GM12878 (cell line): ENCODE measurements at regions not wholly inside any gene's neighbourhood (a gene's known extent, or its start where the extent isn't known, plus 50 kb on each side); places are given as distances from the start of the nearest gene placed in this dataset.

Source experiments
- MTA3 ChIP-seq: IDR thresholded peaks from 2 replicates; pipeline ENCODE4 v1.6.1; 2012; ENCODE audit warnings: low read length, inconsistent platforms, borderline replicate concordance
- TF ChIP-seq, protein P1 (sequence below), 3 experiments: IDR thresholded peaks in 2 of 3; conservative IDR thresholded peaks in 1 of 3; 2 replicates each; pipeline ENCODE4 v1.5.1; 2011; ENCODE audit warnings: low read depth in 3 of 3, low read length in 3 of 3, mild to moderate bottlenecking in 3 of 3, control low read depth in 2 of 3, moderate library complexity in 2 of 3, inconsistent platforms in 1 of 3, mixed read lengths in 1 of 3; ENCODE audit not compliant: control insufficient read depth in 2 of 3, insufficient read depth in 1 of 3; ENCODE audit errors: extremely low read depth in 1 of 3

DNA sequence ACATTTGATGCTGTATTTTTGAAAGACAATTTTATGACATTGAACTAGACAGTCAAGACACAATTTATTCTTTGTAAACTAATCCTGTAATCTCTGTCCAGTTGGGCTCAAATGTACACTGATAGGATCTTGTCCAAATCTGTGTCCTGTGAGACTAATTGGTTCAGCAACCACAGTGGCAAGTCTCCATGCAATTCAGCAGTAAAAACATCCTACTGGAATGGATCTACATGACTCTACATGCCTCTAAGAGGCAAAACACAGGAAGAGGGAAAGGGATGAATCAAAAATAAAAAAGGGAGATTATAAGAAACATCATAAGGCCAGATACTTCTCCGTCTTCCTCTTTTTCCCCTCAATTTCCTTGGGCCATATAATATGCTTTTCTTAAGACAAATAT lies 1164.2 kb downstream of the NLGN4Y start:
- TF ChIP-seq, protein P1, sequence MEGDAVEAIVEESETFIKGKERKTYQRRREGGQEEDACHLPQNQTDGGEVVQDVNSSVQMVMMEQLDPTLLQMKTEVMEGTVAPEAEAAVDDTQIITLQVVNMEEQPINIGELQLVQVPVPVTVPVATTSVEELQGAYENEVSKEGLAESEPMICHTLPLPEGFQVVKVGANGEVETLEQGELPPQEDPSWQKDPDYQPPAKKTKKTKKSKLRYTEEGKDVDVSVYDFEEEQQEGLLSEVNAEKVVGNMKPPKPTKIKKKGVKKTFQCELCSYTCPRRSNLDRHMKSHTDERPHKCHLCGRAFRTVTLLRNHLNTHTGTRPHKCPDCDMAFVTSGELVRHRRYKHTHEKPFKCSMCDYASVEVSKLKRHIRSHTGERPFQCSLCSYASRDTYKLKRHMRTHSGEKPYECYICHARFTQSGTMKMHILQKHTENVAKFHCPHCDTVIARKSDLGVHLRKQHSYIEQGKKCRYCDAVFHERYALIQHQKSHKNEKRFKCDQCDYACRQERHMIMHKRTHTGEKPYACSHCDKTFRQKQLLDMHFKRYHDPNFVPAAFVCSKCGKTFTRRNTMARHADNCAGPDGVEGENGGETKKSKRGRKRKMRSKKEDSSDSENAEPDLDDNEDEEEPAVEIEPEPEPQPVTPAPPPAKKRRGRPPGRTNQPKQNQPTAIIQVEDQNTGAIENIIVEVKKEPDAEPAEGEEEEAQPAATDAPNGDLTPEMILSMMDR (IDR thresholded peaks at IDR 0.05 in 2 of 3, conservative IDR thresholded peaks at IDR 0.05 in 1 of 3; ENCODE audit: control insufficient read depth in 2 of 3, extremely low read depth in 1 of 3, insufficient read depth in 1 of 3, low read depth in 3 of 3, low read length in 3 of 3), result no peak
- no peak for TF ChIP-seq MTA3
